A673 (cell line): ENCODE measurements at regions not wholly inside any gene's neighbourhood (a gene's known extent, or its start where the extent isn't known, plus 50 kb on each side); places are given as distances from the start of the nearest gene placed in this dataset.

Experiments used
- BruUV-seq: library from RNA; stranded (reverse); fragments of 400-500 nt; replicated peaks from 2 replicates; lab custom pipeline; 2021; lab: Mats Ljungman, UMichigan
- CTCF ChIA-PET: fragments of 300-600 bp; sonication (Branson Sonifier 250); formaldehyde crosslinking; loops from one replicate; lab custom pipeline; 2022; ENCODE audit warnings: antibody characterized with exemption; lab: Charles Lee
- POLR2A ChIA-PET: fragments of 300-600 bp; sonication (Branson Sonifier 250); formaldehyde crosslinking; loops from one replicate; lab custom pipeline; 2022; ENCODE audit warnings: antibody characterized with exemption; ENCODE audit not compliant: low non-redundant PET; lab: Charles Lee
- DNase-seq: peaks from one replicate; pipeline ENCODE4 v3.0.0-alpha.2; 2015; ENCODE audit warnings: low spot score
- H3K27ac ChIP-seq: fragments of 200-600 bp; sonication (generic); 2 replicates; pipeline ENCODE4 v1.5.1; 2016; ENCODE audit warnings: mixed run types, low read depth, mild to moderate bottlenecking, mixed read lengths, antibody characterized with exemption, low read length; ENCODE audit not compliant: poor library complexity, severe bottlenecking
- H3K27me3 ChIP-seq: fragments of 200-600 bp; sonication (generic); replicated peaks from 2 replicates; pipeline ENCODE4 v1.6.1; 2017; ENCODE audit warnings: mixed run types, low read depth, mild to moderate bottlenecking, mixed read lengths, antibody characterized with exemption, low read length; ENCODE audit not compliant: insufficient read depth, poor library complexity
- H3K36me3 ChIP-seq: fragments of 200-600 bp; sonication (generic); 2 replicates; pipeline ENCODE4 v1.6.1; 2016; ENCODE audit warnings: mixed run types, mild to moderate bottlenecking, mixed read lengths, antibody characterized with exemption, low read length; ENCODE audit not compliant: insufficient read depth, poor library complexity, severe bottlenecking
- H3K4me1 ChIP-seq: fragments of 200-600 bp; sonication (generic); 2 replicates; pipeline ENCODE4 v1.6.1; 2017; ENCODE audit warnings: mixed run types, mild to moderate bottlenecking, mixed read lengths, antibody characterized with exemption, low read length; ENCODE audit not compliant: insufficient read depth, poor library complexity, severe bottlenecking
- H3K4me3 ChIP-seq: fragments of 200-600 bp; sonication (generic); 2 replicates; pipeline ENCODE4 v1.5.1; 2016; ENCODE audit warnings: low read depth, mixed run types, mild to moderate bottlenecking, mixed read lengths, low read length; ENCODE audit not compliant: poor library complexity, severe bottlenecking
- H3K9me3 ChIP-seq: fragments of 200-600 bp; sonication (generic); 2 replicates; pipeline ENCODE4 v1.6.1; 2016; ENCODE audit warnings: mixed run types, low read depth, mild to moderate bottlenecking, mixed read lengths, antibody characterized with exemption, low read length; ENCODE audit not compliant: poor library complexity, severe bottlenecking
- EZH2 ChIP-seq: fragments of 200-600 bp; sonication (generic); IDR thresholded peaks from 2 replicates; pipeline ENCODE4 v1.6.1; 2017; ENCODE audit warnings: borderline replicate concordance, low read depth, mild to moderate bottlenecking, mixed read lengths, antibody characterized with exemption, low read length; ENCODE audit not compliant: poor library complexity, severe bottlenecking
- intact Hi-C: fragments of 100-400 bp; cut with micrococcal nuclease; formaldehyde crosslinking; loops from one replicate; pipeline ENCODE4 v1.10.0; 2022; ENCODE audit not compliant: unreplicated experiment
- TF ChIP-seq, protein P1 (sequence below): fragments of 300-800, 200-600 bp; sonication (generic); conservative IDR thresholded peaks from 2 replicates; pipeline ENCODE4 v1.5.1; 2017; ENCODE audit warnings: low read depth, mild to moderate bottlenecking, antibody characterized with exemption, low read length, moderate library complexity, mixed read lengths

GRCh38 chr3:30232142-30232541 lies 374.3 kb upstream of the TGFBR2 start:
- ChIA-PET CTCF (no interaction called here), POLR2A (no interaction called here)
- intact Hi-C loops = no loop called here
- Histone ChIP-seq H3K4me1 (peaks cover 19% of the 10 kb centered on the region), H3K27ac (no peak overlapping the region), H3K9me3 (no peaks in the 10 kb centered on the region), H3K36me3 (no peaks in the 10 kb centered on the region), H3K4me3 (no peak overlapping the region), H3K27me3 (no peaks in the 10 kb centered on the region)
- no TSS peak for BruUV-seq
- TF ChIP-seq EZH2 = no peak
- TF ChIP-seq, protein P1, sequence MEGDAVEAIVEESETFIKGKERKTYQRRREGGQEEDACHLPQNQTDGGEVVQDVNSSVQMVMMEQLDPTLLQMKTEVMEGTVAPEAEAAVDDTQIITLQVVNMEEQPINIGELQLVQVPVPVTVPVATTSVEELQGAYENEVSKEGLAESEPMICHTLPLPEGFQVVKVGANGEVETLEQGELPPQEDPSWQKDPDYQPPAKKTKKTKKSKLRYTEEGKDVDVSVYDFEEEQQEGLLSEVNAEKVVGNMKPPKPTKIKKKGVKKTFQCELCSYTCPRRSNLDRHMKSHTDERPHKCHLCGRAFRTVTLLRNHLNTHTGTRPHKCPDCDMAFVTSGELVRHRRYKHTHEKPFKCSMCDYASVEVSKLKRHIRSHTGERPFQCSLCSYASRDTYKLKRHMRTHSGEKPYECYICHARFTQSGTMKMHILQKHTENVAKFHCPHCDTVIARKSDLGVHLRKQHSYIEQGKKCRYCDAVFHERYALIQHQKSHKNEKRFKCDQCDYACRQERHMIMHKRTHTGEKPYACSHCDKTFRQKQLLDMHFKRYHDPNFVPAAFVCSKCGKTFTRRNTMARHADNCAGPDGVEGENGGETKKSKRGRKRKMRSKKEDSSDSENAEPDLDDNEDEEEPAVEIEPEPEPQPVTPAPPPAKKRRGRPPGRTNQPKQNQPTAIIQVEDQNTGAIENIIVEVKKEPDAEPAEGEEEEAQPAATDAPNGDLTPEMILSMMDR = no peak
- no peak for DNase-seq

- CTCF ChIA-PET = no interaction called here
- no peak for DNase-seq
- Histone ChIP-seq H3K4me1 (peaks cover 12% of the 10 kb centered on the region), H3K27me3 (no peaks in the 10 kb centered on the region), H3K4me3 (no peak overlapping the region), H3K27ac (no peak overlapping the region), H3K9me3 (peaks cover 11% of the 10 kb centered on the region), H3K36me3 (no peaks in the 10 kb centered on the region)
- no TSS peak for BruUV-seq
- TF ChIP-seq, protein P1 = no peak
- no peak for TF ChIP-seq EZH2
- POLR2A ChIA-PET = no interaction called here
- intact Hi-C loops = no loop called here
Observed at GRCh38 chr3:30233913-30234646, 372.3 kb upstream of the TGFBR2 start.

DNA sequence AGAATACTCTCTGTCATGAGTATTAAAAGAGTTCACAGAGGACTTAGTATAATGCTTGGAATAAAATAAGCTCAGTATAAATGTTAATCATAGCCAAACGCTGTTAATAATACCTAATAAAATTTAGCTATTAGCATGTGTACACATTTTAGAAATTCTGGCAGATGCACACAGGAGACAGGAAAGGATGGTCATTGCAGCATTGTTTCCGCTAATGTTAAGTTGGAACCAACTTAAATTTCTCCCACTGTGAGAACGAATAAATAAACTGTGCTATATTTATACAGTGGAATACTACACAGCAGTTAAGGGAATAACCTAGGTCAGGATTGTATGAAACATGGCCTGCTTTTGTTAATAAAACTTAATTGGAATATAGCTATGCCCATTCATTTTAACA lies 370.4 kb upstream of the TGFBR2 start:
- Histone ChIP-seq H3K36me3 (no peaks in the 10 kb centered on the region), H3K27ac (no peak overlapping the region), H3K9me3 (peaks cover 12% of the 10 kb centered on the region), H3K4me1 (peaks cover 12% of the 10 kb centered on the region), H3K4me3 (no peak overlapping the region), H3K27me3 (no peaks in the 10 kb centered on the region)
- POLR2A ChIA-PET = no interaction called here
- no peak for DNase-seq
- no TSS peak for BruUV-seq
- intact Hi-C loops = no loop called here
- TF ChIP-seq, protein P1 = no peak
- TF ChIP-seq EZH2 = no peak
- CTCF ChIA-PET = no interaction called here
